EL (cell line): ENCODE measurements at regions not wholly inside any gene's neighbourhood (a gene's known extent, or its start where the extent isn't known, plus 50 kb on each side); places are given as distances from the start of the nearest gene placed in this dataset.
"Not testable (repeated sequence)": the region's sequence is repeated elsewhere in the genome, so short reads cannot be mapped to it uniquely, and the experiment has no call there.

Experiments used
- DNase-seq: peaks from one replicate; pipeline ENCODE4 v3.0.0-alpha.2; 2016

DNA sequence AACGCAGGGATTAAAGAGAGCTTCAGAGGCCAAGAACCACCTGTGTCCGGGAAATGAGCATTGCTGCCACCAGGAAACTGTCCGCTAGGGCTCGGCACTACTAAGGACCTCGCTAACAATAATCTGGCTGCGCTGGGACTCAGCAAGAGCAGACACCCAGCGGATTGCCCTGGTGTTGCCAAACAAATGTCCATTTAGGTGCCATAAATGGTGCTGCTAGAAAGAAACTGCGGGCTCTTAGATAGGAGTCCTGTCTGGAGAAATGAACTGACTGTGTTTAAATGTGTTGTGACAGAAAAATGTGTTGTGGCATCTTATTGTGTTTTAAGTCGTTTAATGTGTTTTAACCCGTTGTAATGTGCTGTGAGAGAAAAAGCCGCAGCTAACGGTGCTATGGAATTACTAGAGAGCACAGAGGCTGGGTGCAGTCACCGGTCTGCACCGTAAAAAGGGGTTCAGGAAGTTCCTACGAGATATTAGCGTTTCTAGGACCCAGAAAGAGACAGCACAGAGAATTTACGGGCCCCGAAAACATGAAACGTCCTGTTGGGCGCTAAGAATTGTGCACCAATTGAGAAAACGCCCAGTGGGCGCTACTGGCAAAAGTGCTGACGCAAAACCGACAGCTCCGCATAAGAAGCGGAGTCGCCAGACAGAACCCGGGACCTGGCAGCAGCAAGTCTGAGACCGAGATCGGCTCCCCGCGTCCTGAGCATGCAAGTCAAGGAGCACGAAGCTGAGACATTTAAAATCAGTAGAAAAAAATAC is 90.6 kb downstream of the ANXA2R start:
- peak; percentile 54 for DNase-seq

DNA sequence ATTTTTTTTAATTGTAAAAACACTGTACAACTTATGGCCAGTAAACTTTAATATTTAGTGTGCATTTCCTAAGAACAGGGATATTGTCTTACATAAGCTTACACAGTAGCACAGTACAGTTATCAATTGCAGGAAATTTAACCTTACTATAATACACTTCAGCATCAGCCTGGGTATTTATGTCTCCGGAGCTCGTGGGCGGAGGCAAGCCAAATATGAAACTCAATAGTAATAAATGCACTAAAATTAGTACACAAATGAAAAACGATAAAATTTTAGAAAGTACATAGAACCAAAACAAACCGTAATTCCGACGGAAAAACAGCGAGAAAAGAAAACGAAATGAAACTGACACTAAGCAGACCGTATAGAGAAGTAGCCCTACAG is 91.2 kb downstream of the ANXA2R start:
- DNase-seq = no peak

DNA sequence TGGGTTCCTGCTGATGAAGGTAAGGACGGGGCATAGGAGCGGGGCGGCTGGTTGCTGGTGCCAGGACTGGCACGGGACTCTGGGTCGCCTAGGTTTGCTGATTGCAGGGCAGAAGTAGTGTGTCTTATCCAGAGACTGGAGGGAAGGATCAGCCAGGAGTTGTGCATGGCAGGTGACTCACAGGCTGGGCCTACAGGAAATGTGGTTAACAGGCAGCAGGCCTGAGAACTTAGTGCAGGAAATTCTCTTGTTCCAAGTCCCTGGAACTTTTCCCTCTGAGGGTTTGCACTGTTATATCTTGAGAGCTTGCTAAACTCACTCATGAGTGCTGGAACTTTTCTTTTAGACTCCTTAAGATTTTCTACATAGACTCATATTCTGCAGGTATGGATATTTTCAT is 95.1 kb downstream of the ANXA2R start:
- peak; percentile 90 for DNase-seq

DNA sequence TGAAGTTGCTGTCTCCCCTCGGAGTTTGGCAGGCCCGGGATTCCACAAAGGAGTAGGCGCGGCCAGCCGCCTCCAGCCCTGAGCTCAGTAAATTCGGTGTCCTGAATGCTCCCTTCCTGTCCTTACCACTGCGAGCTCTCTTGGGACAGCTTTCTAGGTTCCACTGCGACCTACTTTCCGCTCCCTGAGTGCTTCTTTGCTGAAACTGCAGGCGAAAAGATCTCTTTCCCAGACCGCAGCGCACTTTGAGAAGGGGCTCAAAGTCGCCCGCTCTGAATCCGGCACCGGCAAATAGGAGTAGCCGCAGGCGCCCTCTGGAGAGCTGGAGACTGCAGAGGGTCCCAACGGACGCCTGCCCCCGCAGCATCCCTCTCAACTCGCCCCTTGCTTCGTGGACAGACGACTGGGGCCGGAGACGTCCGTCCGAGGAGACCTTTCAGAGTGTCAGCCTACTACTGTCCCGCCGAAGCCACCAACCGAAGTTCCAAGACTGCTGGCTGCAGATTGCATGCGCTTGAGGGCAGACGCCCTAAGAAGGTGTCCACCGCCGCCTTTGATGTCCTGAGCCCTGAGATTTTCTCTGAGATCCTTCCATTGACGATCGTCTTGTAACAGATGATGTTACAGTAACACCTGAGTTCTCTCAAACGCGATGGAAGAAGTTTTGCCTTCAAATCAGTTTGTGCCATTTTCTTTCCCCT is 96.0 kb downstream of the ANXA2R start:
- peak; percentile 12 for DNase-seq

DNA sequence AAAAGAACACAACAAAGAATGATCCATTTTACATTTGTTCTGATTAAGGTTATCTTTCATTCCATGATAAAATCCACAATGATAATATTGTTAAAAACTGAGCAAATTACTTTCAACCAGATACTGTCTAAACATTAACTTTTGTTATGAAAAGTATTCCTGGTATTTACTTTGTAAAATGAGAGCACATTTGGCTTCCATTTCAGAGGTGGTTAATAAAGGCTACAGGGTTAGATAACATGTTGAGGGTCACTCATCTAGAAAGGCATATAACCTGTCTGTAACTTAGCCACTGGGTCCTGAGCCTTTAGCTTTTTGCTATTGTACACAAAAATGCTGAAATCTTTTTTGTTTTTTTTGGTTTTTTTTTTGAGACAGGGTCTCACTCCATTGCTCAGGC is 99.3 kb downstream of the ANXA2R start:
- DNase-seq = no peak

DNA sequence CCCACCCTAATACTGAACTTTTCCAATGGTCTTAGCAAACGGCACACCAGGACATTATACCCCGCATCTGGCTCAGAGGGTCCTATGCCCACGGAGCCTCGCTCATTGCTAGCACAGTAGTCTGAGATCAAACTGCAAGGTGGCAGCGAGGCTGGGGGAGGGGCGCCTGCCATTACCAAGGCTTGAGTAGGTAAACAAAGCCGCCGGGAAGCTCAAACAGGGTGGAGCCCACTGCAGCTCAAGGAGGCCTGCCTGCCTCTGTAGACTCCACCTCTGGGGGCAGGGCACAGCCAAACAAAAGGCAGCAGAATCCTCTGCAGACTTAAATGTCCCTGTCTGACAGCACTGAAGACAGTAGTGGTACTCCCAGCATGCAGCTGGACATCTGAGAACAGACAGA is 108.1 kb downstream of the ANXA2R start:
- DNase-seq = not testable (repeated sequence)

DNA sequence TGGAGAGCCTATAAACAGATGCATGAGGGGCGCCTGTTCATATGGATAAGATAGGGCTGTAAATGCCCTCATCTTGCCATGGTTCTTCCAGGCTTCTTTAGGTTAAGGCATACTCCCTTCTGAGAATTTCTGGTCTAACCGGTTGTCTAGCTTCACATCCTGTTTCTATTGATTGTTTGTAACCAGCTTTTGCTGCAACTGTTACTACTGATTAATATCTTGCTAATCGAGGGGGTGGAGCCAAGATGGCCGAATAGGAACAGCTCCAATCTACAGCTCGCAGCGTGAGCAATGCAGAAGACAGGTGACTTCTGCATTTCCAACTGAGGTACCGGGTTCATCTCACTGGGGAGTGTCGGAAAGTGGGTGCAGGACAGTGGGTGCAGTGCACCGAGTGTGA is 108.7 kb downstream of the ANXA2R start:
- not testable (repeated sequence) for DNase-seq

DNA sequence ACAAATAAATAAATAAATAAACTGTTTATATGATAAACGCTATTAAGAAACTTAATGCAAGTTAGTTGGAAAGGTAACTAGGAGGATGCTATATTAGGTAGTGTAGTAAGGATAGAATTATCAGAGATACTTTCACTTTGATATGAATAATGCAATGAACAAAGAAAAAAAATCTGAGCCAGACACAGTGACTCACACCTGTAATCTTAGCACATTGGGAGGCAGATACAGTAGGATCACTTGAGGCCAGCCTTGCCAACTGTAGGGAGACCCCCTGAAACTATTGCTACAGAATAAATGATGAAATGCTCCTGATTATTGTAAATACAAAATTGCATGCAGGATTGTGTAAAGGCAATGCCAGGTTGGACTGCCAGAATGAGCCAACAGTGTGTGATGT is 109.2 kb downstream of the ANXA2R start:
- no peak for DNase-seq

DNA sequence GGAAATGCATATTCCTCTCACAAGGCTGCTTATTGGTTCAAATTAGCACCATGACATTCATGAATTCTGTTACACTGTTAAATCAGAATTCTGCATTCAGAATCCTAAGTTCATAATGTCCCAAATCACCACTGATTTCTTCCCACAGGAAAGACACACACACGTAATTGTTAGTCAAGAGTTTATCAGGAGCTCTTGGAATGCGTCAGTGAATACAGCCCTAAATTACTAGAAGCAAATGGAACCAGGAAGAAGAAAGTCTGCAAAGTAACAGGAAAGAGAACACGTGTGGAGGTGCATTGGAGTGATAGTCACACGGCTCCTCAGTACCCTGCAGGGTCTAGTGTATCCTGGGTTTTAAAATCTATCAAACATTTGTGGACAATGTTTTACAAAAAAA is 110.2 kb downstream of the ANXA2R start:
- DNase-seq = no peak

DNA sequence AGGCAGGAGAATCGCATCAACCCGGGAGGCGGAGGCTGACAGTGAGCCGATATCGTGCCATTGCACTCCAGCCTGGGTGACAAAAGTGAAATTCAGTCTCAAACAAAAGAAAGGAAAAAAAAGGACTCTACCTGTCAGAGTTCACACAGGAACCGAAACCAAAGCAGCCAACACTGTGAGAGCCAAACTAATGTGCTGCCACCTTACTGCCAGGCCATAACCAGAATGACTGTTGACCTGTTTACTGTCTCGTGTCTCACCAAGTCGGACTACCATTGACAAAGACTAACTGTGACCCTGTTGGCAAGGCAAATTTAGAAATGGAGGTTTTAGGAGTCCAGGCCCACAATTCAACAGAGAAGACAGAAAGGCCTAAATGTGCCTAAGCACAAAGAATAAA is 112.4 kb downstream of the ANXA2R start:
- no peak for DNase-seq

DNA sequence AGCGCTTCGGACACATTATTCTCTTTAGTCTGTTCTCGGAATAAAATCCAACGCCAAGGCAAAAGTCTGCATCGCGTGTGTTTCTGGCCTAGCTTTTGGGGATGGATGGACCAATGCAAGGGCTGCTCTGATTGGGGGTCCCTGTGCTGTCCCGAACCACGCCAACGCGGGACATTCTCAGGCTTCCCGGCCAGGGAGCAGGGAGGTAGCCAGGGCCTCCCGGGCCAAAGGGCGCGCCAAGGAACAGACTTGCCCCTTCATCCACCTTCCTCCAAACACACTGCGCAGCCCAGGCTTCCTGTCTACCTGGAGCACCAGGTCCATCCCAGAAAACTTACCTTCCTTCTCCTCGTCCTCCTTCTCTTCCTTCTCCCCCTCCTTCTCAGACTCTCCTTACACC is 113.0 kb upstream of the SELENOP start:
- no peak for DNase-seq

DNA sequence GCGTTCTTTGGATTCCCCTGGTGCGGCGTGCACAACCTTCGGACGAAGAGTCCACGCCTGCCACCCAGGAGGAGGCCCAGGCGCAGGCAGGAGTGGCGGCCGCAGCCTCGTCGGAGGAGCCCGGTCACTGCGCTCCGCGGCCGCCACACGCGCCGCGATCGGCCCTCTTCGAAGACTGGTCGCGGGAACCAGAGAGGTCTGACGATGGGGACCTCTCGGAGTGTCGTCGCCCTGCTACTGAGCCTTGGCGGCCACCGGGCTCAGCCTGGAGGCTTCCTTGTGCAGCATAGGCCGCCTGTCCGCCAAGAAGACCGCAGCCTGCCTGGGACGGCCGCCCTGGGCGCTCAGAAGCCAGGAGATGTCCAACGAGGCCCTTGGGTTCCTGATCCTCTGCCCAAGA is 112.5 kb upstream of the SELENOP start:
- DNase-seq = no peak

DNA sequence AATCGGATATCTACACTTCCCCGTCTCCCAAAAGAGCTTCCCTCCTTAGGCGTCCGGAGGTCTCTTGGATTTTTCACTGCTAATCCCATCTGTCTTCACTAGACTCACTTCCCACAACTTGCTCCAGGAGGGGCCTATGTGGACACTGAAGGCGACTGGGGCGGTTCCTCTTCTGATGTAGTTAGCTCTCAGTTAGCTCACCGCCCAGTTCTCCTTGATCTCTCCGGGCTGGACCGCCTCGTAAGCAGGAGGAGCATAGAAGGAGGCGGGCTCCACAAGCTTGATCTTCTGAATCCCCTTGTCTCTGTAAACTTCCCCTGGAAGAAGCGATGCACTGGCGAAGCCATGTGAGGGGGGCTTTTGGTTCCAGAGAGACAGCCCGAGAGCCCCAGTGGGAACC is 112.0 kb upstream of the SELENOP start:
- DNase-seq = no peak

DNA sequence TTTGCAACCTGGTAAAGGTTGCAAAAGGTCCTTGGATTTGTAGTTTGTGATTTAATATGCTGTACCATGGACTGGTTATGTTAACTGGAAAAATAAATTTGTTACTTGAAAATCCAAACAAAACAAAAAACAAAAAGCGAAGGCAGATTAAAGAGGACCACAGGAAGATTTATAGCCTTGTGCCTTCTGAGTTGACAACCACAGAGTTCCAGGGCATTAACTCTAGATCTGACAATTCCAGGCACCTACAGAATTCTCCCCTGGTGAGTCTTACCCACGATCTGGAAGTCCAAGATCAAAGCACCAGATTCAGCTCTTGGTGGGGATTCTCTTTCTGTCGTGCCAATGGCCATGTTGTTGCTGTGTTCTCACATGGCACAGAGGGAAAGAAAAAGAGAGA is 107.9 kb upstream of the SELENOP start:
- DNase-seq = no peak

DNA sequence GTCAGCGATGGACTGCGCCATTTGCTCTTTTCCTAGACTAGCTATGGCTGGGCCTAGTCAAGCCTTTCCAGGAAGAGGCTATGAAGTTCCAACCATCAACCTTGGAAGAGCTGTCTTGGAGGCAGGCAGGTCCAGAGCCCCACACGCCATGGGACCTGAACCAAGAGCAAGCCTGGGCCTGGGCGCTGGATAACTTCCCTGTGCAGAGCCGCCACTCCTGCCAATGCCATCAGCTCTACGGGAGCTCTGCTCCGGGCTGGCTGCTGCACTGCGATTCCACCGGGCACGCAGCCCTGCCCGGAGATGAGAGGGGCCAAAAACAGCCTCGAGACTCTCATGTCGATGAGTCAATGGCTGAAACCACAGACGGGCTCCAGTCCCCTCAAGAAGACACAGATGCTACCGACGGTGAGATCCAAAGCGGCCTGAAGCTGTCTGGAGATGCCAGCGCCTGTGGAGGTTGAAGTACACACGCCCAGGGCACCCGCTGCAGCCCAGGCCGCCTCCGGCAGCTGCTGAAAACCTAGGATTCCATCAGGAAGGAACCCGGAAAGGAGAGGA is 103.7 kb upstream of the SELENOP start:
- DNase-seq = no peak

DNA sequence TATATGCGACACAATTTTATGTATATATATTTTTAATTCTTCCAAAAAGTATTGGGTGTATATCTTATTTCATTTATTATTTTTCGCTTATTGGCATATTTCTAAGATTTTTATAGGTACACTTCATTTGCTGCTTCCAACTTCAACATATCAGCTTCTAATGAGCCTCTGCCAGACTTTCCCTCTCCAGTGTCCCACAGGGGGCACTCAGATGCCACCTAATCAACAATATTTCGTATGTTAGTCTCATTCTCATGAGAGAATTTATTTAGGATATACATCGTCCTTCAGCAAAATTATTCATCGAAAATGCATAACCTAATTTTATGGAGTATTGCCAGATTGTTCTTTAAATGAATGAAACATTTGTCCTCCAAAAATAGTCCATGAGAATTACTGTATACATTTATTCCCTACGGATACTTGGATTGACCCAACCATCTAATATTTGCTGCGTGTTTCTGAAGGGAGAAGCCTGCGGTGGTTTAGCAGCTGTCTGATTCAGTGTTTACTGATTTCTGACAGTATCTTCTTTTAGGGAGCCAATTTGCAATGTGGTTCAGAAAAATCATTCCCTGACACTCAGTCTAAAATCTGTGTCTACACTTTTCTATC is 100.6 kb upstream of the SELENOP start:
- DNase-seq = peak; percentile 58

DNA sequence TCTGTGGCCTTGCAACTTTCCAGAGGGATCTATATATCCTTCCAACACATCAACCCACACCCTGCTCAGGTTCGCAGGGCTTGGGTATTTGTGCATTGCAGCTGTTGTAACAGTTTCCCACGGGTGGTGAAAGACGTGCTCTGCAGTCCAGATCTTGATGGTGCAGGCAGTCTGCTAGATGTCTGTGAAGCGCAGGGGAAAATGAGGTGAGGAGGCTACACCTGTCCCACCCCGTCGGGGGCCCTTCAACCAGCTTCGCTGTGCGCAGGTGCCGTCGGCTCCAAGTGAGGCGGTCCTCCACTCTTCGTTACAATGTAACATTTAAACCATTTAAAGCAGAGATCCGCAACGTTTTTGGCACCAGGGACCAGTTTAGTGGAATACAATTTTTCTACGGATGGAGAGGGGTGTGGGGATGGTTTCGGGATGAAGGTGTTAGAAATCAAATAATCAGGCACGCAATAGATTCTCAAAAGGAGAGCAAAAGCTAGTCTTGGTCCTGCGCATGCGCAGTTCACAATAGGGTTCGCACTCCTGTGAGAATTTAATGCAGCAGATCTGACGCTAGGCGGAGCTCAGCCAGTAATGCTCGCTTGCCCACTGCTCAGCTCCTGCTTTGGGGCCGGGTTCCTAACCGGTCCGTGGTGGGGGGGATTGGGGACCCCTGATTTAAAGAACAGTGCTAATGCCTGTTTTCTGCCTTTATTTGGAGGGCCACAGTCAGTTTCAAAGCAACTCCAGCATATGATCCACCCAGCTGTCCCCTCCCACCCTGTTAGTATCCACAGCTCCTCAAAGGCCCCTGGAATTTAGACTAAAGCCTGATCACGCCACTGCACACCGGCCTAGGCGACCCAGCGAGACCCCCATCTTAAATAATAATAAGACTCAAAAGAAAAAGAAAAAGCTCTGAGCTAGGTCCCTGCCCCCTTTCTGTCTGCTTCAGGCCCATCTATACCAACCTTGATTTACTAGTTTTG is 97.1 kb upstream of the SELENOP start:
- DNase-seq = peak; percentile 90

DNA sequence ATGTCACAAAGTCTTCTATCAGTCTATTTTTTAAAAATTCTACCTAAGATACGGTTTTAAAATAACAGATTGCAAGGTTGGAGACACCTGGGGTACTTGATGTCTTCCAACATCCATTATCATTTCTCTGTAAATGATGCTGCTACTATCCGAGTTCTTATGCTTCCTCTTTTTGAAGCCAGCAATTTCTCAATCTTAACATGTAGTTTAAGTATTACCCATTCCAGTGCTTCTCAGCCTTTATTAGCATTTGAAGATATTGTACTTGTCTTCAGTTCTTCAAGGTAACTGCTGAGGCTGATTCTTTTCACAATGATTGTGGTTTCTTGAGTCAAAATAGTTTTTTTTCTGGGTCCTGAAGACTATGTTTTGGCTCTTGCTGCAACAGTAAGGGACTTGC is 96.4 kb upstream of the SELENOP start:
- no peak for DNase-seq

DNA sequence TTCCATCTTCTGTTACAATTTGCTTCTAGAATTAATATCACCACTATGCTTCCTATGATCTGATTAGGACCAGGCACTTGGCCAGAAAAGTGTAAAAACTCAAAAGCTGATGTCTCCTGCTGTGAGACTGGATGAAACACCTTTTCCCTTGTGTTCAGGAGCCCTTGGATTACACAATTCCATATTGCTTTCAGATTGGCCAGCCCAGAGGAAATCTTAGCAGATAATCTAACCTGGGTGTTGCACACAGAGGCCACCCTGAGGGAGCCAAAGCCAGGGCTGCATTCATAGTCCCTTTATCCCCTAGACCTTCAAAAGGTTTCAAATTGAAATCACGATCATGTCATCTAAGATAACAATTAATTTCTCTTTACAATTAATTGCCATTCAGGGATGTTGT is 94.1 kb upstream of the SELENOP start:
- DNase-seq = no peak

DNA sequence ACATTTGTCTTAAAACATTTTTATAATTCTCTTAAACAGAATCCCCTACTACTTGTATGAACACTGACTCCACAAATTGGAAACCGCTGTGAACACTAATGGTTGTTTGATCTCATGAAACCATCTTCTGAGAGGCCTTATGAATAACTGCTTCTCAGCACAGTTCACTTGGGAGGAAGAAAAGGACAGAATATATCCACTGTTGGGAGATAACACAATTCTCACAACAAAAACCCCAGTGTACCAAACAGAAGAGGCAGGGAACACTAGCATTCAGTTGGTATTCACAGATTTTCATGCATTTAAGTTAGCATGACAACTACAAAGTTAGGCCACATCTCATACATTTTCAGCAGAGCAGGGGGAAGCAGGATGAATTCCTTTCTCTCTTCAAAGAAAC is 89.0 kb upstream of the SELENOP start:
- DNase-seq = no peak

DNA sequence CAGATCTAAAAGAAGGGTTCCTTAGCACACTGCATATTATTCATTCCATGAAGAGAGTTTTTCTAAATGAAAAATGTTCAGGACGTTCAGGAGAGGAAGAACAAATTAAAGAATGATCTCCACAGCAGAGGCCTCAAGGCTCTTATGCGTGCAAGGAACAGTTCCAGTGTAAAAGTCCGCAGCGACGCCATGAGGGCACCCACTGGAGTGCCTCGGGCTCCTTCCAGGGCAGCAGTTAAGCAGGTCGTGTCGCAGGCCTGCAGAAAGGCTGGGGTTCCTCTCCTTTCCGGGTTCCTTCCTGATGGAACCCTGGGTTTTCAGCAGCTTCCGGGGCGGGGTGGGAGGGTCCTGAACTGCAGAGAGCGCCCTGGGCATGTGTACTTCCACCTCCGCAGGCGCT is 87.1 kb upstream of the SELENOP start:
- no peak for DNase-seq

DNA sequence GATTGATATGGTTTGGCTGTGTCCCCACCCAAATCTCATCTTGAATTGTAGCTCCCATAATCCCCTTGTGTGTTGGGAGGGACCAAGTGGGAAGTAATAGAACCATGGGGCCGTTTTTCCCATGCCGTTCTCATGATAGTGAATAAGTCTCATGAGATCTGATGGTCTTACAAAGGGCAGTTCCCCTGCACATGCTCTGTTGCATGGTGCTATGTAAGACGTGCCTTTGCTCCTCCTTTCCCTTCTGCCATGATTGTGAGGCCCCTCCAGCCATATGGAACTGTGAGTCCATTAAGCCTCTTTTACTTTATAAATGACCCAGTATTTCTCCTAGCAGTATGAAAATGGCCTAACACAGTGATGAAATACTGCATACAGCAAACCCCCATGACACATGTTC is 84.8 kb upstream of the SELENOP start:
- no peak for DNase-seq

DNA sequence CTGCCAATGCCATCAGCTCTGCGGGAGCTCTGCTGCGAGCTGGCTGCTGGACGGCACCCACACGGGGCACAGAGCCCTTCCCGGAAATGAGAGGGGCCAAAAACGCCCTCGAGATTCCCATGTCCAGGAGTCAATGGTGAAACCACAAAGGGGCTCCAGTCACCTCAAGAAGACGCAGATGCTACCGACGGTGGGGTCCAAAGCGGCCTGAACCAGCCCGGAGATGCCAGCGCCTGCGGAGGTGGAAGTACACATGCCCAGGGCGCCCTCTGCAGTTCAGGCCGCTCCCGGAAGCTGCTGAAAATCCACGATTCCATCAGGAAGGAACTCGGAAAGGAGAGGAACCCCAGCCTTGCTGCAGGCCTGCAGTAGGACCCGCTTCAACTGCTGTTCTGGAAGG is 82.4 kb upstream of the SELENOP start:
- peak; percentile 4 for DNase-seq
